Endothelial cell (in vitro differentiated cells): ENCODE measurements at regions not wholly inside any gene's neighbourhood (a gene's known extent, or its start where the extent isn't known, plus 50 kb on each side); places are given as distances from the start of the nearest gene placed in this dataset.

Experiments used
- DNase-seq: peaks from one replicate; pipeline ENCODE4 v3.0.0; 2021; ENCODE audit warnings: low spot score
- H3K27ac Mint-ChIP-seq: one replicate; pipeline ENCODE4 v1.8.0; 2021; ENCODE audit warnings: mixed read lengths, inconsistent platforms; ENCODE audit not compliant: unreplicated experiment
- H3K27me3 Mint-ChIP-seq: one replicate; pipeline ENCODE4 v1.8.0; 2021; ENCODE audit warnings: mild to moderate bottlenecking, moderate library complexity, mixed read lengths, inconsistent platforms; ENCODE audit not compliant: unreplicated experiment
- H3K36me3 Mint-ChIP-seq: one replicate; pipeline ENCODE4 v1.8.0; 2021; ENCODE audit warnings: mild to moderate bottlenecking, low read depth, mixed read lengths, inconsistent platforms; ENCODE audit not compliant: unreplicated experiment
- H3K4me1 Mint-ChIP-seq: one replicate; pipeline ENCODE4 v1.8.0; 2021; ENCODE audit warnings: mild to moderate bottlenecking, mixed read lengths, inconsistent platforms; ENCODE audit not compliant: unreplicated experiment
- H3K4me3 Mint-ChIP-seq: one replicate; pipeline ENCODE4 v1.8.0; 2021; ENCODE audit warnings: mild to moderate bottlenecking, mixed read lengths, inconsistent platforms; ENCODE audit not compliant: unreplicated experiment
- H3K9me3 Mint-ChIP-seq: one replicate; pipeline ENCODE4 v1.8.0; 2021; ENCODE audit warnings: mixed read lengths, inconsistent platforms; ENCODE audit not compliant: unreplicated experiment
- CTCF ChIP-seq: fragments of 200-600 bp; sonication (generic); IDR thresholded peaks from one replicate; pipeline ENCODE4 v1.5.0; 2021; ENCODE audit warnings: antibody characterized with exemption; ENCODE audit not compliant: unreplicated experiment

GRCh38 chr6:140178935-140179334 lies 804.5 kb upstream of the CITED2 start:
- no peak for DNase-seq
- Mint-ChIP-seq H3K9me3 (no peaks in the 10 kb centered on the region), H3K4me1 (no peaks in the 10 kb centered on the region), H3K4me3 (no peak overlapping the region), H3K36me3 (no peaks in the 10 kb centered on the region), H3K27ac (no peak overlapping the region), H3K27me3 (no peaks in the 10 kb centered on the region)
- TF ChIP-seq CTCF = no peak

GRCh38 chr6:140178520-140178919 lies 804.1 kb upstream of the CITED2 start:
- Mint-ChIP-seq H3K4me1 (no peaks in the 10 kb centered on the region), H3K9me3 (no peaks in the 10 kb centered on the region), H3K27me3 (no peaks in the 10 kb centered on the region), H3K36me3 (no peaks in the 10 kb centered on the region), H3K4me3 (no peak overlapping the region), H3K27ac (no peak overlapping the region)
- DNase-seq = no peak
- TF ChIP-seq CTCF = no peak

GRCh38 chr6:140176306-140176705 lies 801.9 kb upstream of the CITED2 start:
- DNase-seq = no peak
- H3K36me3 Mint-ChIP-seq = no peaks in the 10 kb centered on the region
- no peaks in the 10 kb centered on the region for H3K27me3 Mint-ChIP-seq
- H3K4me1 Mint-ChIP-seq = no peaks in the 10 kb centered on the region
- H3K9me3 Mint-ChIP-seq = no peaks in the 10 kb centered on the region
- no peak overlapping the region for H3K27ac Mint-ChIP-seq
- H3K4me3 Mint-ChIP-seq = no peak overlapping the region
- no peak for TF ChIP-seq CTCF

GRCh38 chr6:140175486-140175885 lies 801.0 kb upstream of the CITED2 start:
- TF ChIP-seq CTCF = no peak
- Mint-ChIP-seq H3K27ac (no peak overlapping the region), H3K9me3 (no peaks in the 10 kb centered on the region)

GRCh38 chr6:140174524-140174923 lies 800.1 kb upstream of the CITED2 start:
- Mint-ChIP-seq H3K27me3 (no peaks in the 10 kb centered on the region), H3K36me3 (no peaks in the 10 kb centered on the region)

More at GRCh38 chr6:140175486-140175885, 801.0 kb upstream of the CITED2 start:
- H3K4me3 Mint-ChIP-seq = no peak overlapping the region
- no peak for DNase-seq
- H3K27me3 Mint-ChIP-seq = no peaks in the 10 kb centered on the region
- H3K4me1 Mint-ChIP-seq = no peaks in the 10 kb centered on the region
- no peaks in the 10 kb centered on the region for H3K36me3 Mint-ChIP-seq

More at GRCh38 chr6:140174524-140174923, 800.1 kb upstream of the CITED2 start:
- H3K4me1 Mint-ChIP-seq = no peaks in the 10 kb centered on the region
- no peak overlapping the region for H3K27ac Mint-ChIP-seq
- TF ChIP-seq CTCF = no peak
- H3K9me3 Mint-ChIP-seq = no peaks in the 10 kb centered on the region
- H3K4me3 Mint-ChIP-seq = no peak overlapping the region
- no peak for DNase-seq
